HCT116 (cell line): ENCODE measurements at regions not wholly inside any gene's neighbourhood (a gene's known extent, or its start where the extent isn't known, plus 50 kb on each side); places are given as distances from the start of the nearest gene placed in this dataset.

Experiments
- EZH2 ChIP-seq: fragments of 200-600 bp; sonication (generic); IDR thresholded peaks from 2 replicates; pipeline ENCODE4 v1.6.1; 2017; ENCODE audit warnings: antibody characterized with exemption, mixed run types
- EZH2phosphoT487 ChIP-seq: fragments of 200-600 bp; IDR thresholded peaks from 2 replicates; pipeline ENCODE4 v1.6.1; 2018; ENCODE audit warnings: antibody characterized with exemption, borderline replicate concordance
- FOSL1 ChIP-seq: IDR thresholded peaks from 2 replicates; pipeline ENCODE4 v1.6.1; 2012; ENCODE audit warnings: low read depth
- JUND ChIP-seq: IDR thresholded peaks from 2 replicates; pipeline ENCODE4 v1.6.1; 2012
- MAX ChIP-seq: IDR thresholded peaks from 2 replicates; pipeline ENCODE4 v1.6.1; 2012
- POLR2A ChIP-seq: IDR thresholded peaks from 2 replicates; pipeline ENCODE4 v1.7.0; 2011; ENCODE audit warnings: borderline replicate concordance; ENCODE audit not compliant: insufficient read depth, insufficient read length; ENCODE audit errors: extremely low read depth
- SRF ChIP-seq: IDR thresholded peaks from 2 replicates; pipeline ENCODE4 v1.6.1; 2012; ENCODE audit warnings: low read depth
- TCF7L2 ChIP-seq: IDR thresholded peaks from 2 replicates; pipeline ENCODE4 v1.7.0; 2011; ENCODE audit warnings: borderline replicate concordance, inconsistent platforms; ENCODE audit not compliant: insufficient read depth, insufficient read length; ENCODE audit errors: extremely low read depth
- ZFX ChIP-seq: fragments of 450-650 bp; IDR thresholded peaks from 2 replicates; pipeline ENCODE4 v1.6.1; 2017
- ZNF274 ChIP-seq: fragments of 200-500 bp; sonication (Bioruptor generic); IDR thresholded peaks from 2 replicates; pipeline ENCODE4 v1.6.1; 2014; ENCODE audit warnings: mild to moderate bottlenecking, low read depth, low read length, inconsistent platforms
- TF ChIP-seq, protein P1 (sequence below), 3 experiments: fragments of 200-600 bp in 1 of 3; sonication (generic) in 1 of 3; IDR thresholded peaks in 2 of 3; conservative IDR thresholded peaks in 1 of 3; 2 replicates each; pipeline ENCODE4 v1.5.1; 2012 to 2017; ENCODE audit warnings: low read depth in 2 of 3, low read length in 2 of 3, antibody characterized with exemption in 1 of 3, borderline replicate concordance in 1 of 3, control low read depth in 1 of 3, mild to moderate bottlenecking in 1 of 3, mixed read lengths in 1 of 3, mixed run types in 1 of 3, moderate library complexity in 1 of 3; ENCODE audit not compliant: insufficient read depth in 1 of 3

DNA sequence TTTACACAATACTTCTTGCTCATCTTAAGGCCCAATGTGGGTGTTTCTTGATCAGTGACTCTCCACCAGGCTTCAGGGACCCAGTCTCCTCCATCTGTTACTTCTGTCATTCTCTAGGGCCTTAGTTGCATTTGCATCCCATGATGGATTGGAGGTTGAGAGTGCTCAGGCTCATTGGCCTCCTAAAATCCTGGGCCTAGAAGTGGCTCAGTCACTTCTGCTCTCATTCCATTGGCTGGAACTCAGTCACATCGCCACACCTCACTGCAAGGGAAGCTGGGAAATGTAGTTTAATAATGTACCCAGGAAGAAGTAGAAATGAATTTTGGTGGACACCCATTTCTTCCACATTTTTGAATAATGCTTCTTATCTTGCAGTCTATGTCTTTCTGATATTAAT lies 223.5 kb downstream of the HRH4 start:
- TF ChIP-seq EZH2 (no peak), JUND (no peak), FOSL1 (no peak), POLR2A (no peak), ZNF274 (no peak), TCF7L2 (no peak), SRF (no peak), ZFX (no peak), EZH2phosphoT487 (no peak), MAX (no peak)
- TF ChIP-seq, protein P1, sequence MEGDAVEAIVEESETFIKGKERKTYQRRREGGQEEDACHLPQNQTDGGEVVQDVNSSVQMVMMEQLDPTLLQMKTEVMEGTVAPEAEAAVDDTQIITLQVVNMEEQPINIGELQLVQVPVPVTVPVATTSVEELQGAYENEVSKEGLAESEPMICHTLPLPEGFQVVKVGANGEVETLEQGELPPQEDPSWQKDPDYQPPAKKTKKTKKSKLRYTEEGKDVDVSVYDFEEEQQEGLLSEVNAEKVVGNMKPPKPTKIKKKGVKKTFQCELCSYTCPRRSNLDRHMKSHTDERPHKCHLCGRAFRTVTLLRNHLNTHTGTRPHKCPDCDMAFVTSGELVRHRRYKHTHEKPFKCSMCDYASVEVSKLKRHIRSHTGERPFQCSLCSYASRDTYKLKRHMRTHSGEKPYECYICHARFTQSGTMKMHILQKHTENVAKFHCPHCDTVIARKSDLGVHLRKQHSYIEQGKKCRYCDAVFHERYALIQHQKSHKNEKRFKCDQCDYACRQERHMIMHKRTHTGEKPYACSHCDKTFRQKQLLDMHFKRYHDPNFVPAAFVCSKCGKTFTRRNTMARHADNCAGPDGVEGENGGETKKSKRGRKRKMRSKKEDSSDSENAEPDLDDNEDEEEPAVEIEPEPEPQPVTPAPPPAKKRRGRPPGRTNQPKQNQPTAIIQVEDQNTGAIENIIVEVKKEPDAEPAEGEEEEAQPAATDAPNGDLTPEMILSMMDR (IDR thresholded peaks at IDR 0.05 in 2 of 3, conservative IDR thresholded peaks at IDR 0.05 in 1 of 3; ENCODE audit: borderline replicate concordance in 1 of 3, insufficient read depth in 1 of 3, low read depth in 2 of 3, low read length in 2 of 3): no peak
